Keratinocyte (primary cell): ENCODE measurements at regions not wholly inside any gene's neighbourhood (a gene's known extent, or its start where the extent isn't known, plus 50 kb on each side); places are given as distances from the start of the nearest gene placed in this dataset.

ENCODE experiments used
- DNase-seq: peaks from one replicate; pipeline ENCODE4 v3.0.0-alpha.2; 2011; ENCODE audit warnings: low read depth, missing footprints, low spot score
- FAIRE-seq: peaks from 2 replicates; lab custom pipeline; 2011; peaks lifted over from hg19 to GRCh38; lab: Jason Lieb, UNC
- H2AFZ ChIP-seq: 2 replicates; pipeline ENCODE4 v1.6.0; 2012; ENCODE audit warnings: low read length, control low read depth, inconsistent platforms; ENCODE audit not compliant: control insufficient read depth
- H3K27ac ChIP-seq: 2 replicates; pipeline ENCODE4 v1.5.1; 2011; ENCODE audit warnings: low read length; ENCODE audit not compliant: control insufficient read depth, insufficient read depth
- H3K27me3 ChIP-seq: 3 replicates; pipeline ENCODE4 v1.6.0; 2011; ENCODE audit warnings: low read length; ENCODE audit not compliant: control insufficient read depth, insufficient read depth; ENCODE audit errors: extremely low read depth
- H3K36me3 ChIP-seq, 2 experiments: 2 replicates in 1 of 2; 3 replicates in 1 of 2; pipeline ENCODE4 v1.5.1; 2011; ENCODE audit warnings: low read length in 2 of 2, mild to moderate bottlenecking in 1 of 2; ENCODE audit not compliant: control insufficient read depth in 2 of 2, insufficient read depth in 2 of 2; ENCODE audit errors: extremely low read depth in 1 of 2
- H3K4me1 ChIP-seq: 3 replicates; pipeline ENCODE4 v1.5.1; 2011; ENCODE audit warnings: low read length; ENCODE audit not compliant: control insufficient read depth, insufficient read depth; ENCODE audit errors: extremely low read depth
- H3K4me2 ChIP-seq: 3 replicates; pipeline ENCODE4 v1.6.0; 2011; ENCODE audit warnings: low read depth, low read length; ENCODE audit not compliant: control insufficient read depth, insufficient read depth; ENCODE audit errors: extremely low read depth
- H3K4me3 ChIP-seq, 3 experiments: fragments of 200-600 bp in 1 of 3; sonication (generic) in 1 of 3; 2 replicates in 2 of 3; 3 replicates in 1 of 3; pipeline ENCODE4 v1.5.1; 2011 to 2016; ENCODE audit warnings: low read length in 3 of 3, mild to moderate bottlenecking in 3 of 3, control low read depth in 2 of 3, inconsistent platforms in 1 of 3, low read depth in 1 of 3, mixed read lengths in 1 of 3, mixed run types in 1 of 3, moderate library complexity in 1 of 3; ENCODE audit not compliant: control insufficient read depth in 2 of 3, insufficient read depth in 2 of 3; ENCODE audit errors: extremely low read depth in 1 of 3
- H3K79me2 ChIP-seq: 2 replicates; pipeline ENCODE4 v1.6.0; 2012; ENCODE audit warnings: low read length; ENCODE audit not compliant: control insufficient read depth, insufficient read depth
- H3K9ac ChIP-seq: 3 replicates; pipeline ENCODE4 v1.6.0; 2011; ENCODE audit warnings: low read length; ENCODE audit not compliant: control insufficient read depth, insufficient read depth; ENCODE audit errors: extremely low read depth
- H3K9me1 ChIP-seq: 3 replicates; pipeline ENCODE4 v1.6.0; 2011; ENCODE audit warnings: low read length; ENCODE audit not compliant: control insufficient read depth, insufficient read depth; ENCODE audit errors: extremely low read depth
- H3K9me3 ChIP-seq: 2 replicates; pipeline ENCODE4 v1.5.1; 2012; ENCODE audit warnings: low read depth, low read length; ENCODE audit not compliant: control insufficient read depth
- H4K20me1 ChIP-seq: 3 replicates; pipeline ENCODE4 v1.6.0; 2011; ENCODE audit warnings: low read length; ENCODE audit not compliant: control insufficient read depth, insufficient read depth; ENCODE audit errors: extremely low read depth
- EZH2 ChIP-seq: IDR thresholded peaks from one replicate; pipeline ENCODE4 v1.6.1; 2012; ENCODE audit warnings: inconsistent platforms, mild to moderate bottlenecking, low read length, moderate library complexity
- dilution Hi-C: fragments of 300-500 bp; cut with MboI; formaldehyde crosslinking; loops from one replicate; pipeline ENCODE4 v1.7.0; 2020; ENCODE audit warnings: low sequenced_read_pairs; ENCODE audit not compliant: extremely low pct_ligation_motif_present
- TF ChIP-seq, protein P1 (sequence below), 3 experiments: IDR thresholded peaks in 1 of 3; conservative IDR thresholded peaks in 1 of 3; optimal IDR thresholded peaks in 1 of 3; 2 replicates in 2 of 3; 3 replicates in 1 of 3; pipeline versions ENCODE3 to v1.5.1; 2011; ENCODE audit warnings: low read length in 3 of 3, mild to moderate bottlenecking in 3 of 3, moderate library complexity in 2 of 3, control low read depth in 1 of 3, inconsistent platforms in 1 of 3; ENCODE audit not compliant: insufficient read depth in 2 of 3; ENCODE audit errors: extremely low read depth in 1 of 3

DNA sequence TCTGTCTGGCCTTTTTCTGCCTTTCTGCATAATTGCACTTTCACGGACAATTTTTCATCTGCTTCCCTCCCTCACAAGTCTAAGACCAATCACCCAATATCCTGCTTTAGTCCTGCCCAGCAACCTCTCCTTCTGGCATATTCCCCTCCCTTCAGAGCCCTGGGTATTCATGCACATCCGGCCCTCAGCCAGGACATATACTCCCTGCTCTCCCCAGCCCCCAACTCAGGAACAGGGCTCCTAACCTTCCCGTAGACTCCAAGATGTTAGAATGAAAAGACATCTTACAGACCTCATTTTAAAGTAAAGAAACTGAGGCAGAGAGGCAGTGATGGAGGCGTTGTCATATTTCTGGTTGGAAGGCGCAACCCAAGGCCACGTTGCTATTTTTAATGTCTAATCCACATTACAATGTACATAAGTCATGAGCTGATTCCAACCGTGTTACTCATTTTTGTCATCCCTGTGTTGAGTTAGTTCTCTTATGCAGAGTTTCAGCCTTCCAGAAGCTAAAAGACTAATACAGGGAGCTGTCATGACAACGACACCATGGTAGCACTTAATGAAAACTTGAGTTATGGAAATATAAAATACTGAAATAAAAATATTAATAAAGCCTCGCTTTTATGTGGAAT is 209.2 kb downstream of the TSHZ3 start:
- H3K27ac ChIP-seq = no peak overlapping the region
- TF ChIP-seq, protein P1, sequence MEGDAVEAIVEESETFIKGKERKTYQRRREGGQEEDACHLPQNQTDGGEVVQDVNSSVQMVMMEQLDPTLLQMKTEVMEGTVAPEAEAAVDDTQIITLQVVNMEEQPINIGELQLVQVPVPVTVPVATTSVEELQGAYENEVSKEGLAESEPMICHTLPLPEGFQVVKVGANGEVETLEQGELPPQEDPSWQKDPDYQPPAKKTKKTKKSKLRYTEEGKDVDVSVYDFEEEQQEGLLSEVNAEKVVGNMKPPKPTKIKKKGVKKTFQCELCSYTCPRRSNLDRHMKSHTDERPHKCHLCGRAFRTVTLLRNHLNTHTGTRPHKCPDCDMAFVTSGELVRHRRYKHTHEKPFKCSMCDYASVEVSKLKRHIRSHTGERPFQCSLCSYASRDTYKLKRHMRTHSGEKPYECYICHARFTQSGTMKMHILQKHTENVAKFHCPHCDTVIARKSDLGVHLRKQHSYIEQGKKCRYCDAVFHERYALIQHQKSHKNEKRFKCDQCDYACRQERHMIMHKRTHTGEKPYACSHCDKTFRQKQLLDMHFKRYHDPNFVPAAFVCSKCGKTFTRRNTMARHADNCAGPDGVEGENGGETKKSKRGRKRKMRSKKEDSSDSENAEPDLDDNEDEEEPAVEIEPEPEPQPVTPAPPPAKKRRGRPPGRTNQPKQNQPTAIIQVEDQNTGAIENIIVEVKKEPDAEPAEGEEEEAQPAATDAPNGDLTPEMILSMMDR (optimal IDR thresholded peaks at IDR 0.05 in 1 of 3, IDR thresholded peaks at IDR 0.05 in 1 of 3, conservative IDR thresholded peaks at IDR 0.05 in 1 of 3; ENCODE audit: extremely low read depth in 1 of 3, insufficient read depth in 2 of 3, low read length in 3 of 3) = no peak
- TF ChIP-seq EZH2 = no peak

DNA sequence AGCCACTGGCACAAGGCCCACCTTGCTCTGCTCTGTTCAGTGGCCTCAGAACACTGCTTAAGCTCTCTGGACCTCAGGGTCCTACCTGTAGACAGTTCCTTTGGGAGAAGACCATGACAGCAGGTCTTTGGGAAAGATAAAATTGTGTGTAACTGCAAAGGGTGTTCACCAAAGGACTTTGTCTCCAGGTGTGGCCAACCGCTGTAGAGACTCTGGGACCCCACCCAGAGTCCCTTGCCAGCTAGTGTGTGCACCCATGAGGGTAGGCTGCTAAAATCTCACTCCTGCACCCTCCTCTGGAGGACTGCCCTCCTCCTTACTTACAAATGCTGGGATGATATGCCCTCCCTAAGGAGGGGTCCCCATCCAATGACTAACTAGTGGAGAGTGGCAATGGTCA is 211.2 kb downstream of the TSHZ3 start:
- Histone ChIP-seq H3K4me1 (peaks cover 10% of the 10 kb centered on the region), H3K27me3 (no peaks in the 10 kb centered on the region), H2AFZ (no peak overlapping the region), H3K9me1 (no peaks in the 10 kb centered on the region), H3K36me3 (no peaks in the 10 kb centered on the region), H3K9ac (no peak overlapping the region), H3K79me2 (no peaks in the 10 kb centered on the region), H4K20me1 (no peaks in the 10 kb centered on the region), H3K9me3 (no peaks in the 10 kb centered on the region), H3K27ac (no peak overlapping the region), H3K4me3 (no peak overlapping the region), H3K4me2 (no peak overlapping the region)
- no peak for DNase-seq
- dilution Hi-C loops = no loop called here
- FAIRE-seq = no peak
- TF ChIP-seq EZH2 = no peak
- TF ChIP-seq, protein P1 (optimal IDR thresholded peaks at IDR 0.05 in 1 of 3, IDR thresholded peaks at IDR 0.05 in 1 of 3, conservative IDR thresholded peaks at IDR 0.05 in 1 of 3; ENCODE audit: extremely low read depth in 1 of 3, insufficient read depth in 2 of 3, low read length in 3 of 3) = no peak

More for the DNA sequence above, 209.2 kb downstream of the TSHZ3 start:
- FAIRE-seq (peak; percentile 65), DNase-seq (no peak)
- no peaks in the 10 kb centered on the region for H4K20me1 ChIP-seq
- H3K36me3 ChIP-seq = no peaks in the 10 kb centered on the region
- dilution Hi-C loops = no loop called here
- peaks cover 14% of the 10 kb centered on the region for H3K4me1 ChIP-seq
- no peaks in the 10 kb centered on the region for H3K9me3 ChIP-seq
- no peak overlapping the region for H3K9ac ChIP-seq
- H3K27me3 ChIP-seq = no peaks in the 10 kb centered on the region
- no peak overlapping the region for H3K4me3 ChIP-seq
- H2AFZ ChIP-seq = no peak overlapping the region
- no peaks in the 10 kb centered on the region for H3K79me2 ChIP-seq
- no peak overlapping the region for H3K4me2 ChIP-seq
- no peaks in the 10 kb centered on the region for H3K9me1 ChIP-seq
